BE2C (cell line): ENCODE measurements at regions not wholly inside any gene's neighbourhood (a gene's known extent, or its start where the extent isn't known, plus 50 kb on each side); places are given as distances from the start of the nearest gene placed in this dataset.
"Not testable (repeated sequence)": the region's sequence is repeated elsewhere in the genome, so short reads cannot be mapped to it uniquely, and the experiment has no call there.

Source experiments
- DNase-seq: peaks from one replicate; pipeline ENCODE4 v3.0.0-alpha.2; 2020
- H3K27me3 ChIP-seq: fragments of 250-450 bp; sonication (Bioruptor Pico); 2 replicates; pipeline ENCODE4 v1.5.1; 2020; ENCODE audit warnings: mild to moderate bottlenecking
- H3K36me3 ChIP-seq: fragments of 250-450 bp; sonication (Bioruptor Pico); 2 replicates; pipeline ENCODE4 v1.5.1; 2020; ENCODE audit warnings: mild to moderate bottlenecking
- H3K4me1 ChIP-seq: fragments of 250-450 bp; sonication (Bioruptor Pico); 2 replicates; pipeline ENCODE4 v1.5.1; 2020
- H3K4me3 ChIP-seq: 2 replicates; pipeline ENCODE4 v1.5.1; 2011; ENCODE audit warnings: low read depth, low read length
- H3K9me3 ChIP-seq: fragments of 250-450 bp; sonication (Bioruptor Pico); 2 replicates; pipeline ENCODE4 v1.5.1; 2020
- TF ChIP-seq, protein P1 (sequence below): IDR thresholded peaks from 2 replicates; pipeline ENCODE4 v1.5.1; 2012; ENCODE audit warnings: mild to moderate bottlenecking, low read depth, low read length

DNA sequence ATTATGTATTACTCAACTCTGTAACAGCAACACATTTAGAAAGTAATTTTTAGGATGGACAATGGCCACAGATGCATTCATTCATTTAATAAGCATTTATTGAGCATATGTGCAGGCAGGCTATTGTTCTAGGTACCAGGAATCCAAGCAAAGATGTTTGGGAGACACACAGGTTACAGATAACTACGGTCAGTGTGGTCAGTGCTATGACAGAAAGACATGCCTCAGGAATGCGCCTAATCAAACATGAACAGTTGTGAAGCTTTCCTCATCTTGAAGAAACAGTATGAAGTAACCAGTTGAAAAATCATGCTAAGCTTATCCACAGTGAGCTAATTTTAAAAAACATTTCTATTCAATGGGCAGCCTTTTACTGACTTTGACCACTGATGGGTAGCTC is 155.4 kb upstream of the CCDC54 start:
- TF ChIP-seq, protein P1, sequence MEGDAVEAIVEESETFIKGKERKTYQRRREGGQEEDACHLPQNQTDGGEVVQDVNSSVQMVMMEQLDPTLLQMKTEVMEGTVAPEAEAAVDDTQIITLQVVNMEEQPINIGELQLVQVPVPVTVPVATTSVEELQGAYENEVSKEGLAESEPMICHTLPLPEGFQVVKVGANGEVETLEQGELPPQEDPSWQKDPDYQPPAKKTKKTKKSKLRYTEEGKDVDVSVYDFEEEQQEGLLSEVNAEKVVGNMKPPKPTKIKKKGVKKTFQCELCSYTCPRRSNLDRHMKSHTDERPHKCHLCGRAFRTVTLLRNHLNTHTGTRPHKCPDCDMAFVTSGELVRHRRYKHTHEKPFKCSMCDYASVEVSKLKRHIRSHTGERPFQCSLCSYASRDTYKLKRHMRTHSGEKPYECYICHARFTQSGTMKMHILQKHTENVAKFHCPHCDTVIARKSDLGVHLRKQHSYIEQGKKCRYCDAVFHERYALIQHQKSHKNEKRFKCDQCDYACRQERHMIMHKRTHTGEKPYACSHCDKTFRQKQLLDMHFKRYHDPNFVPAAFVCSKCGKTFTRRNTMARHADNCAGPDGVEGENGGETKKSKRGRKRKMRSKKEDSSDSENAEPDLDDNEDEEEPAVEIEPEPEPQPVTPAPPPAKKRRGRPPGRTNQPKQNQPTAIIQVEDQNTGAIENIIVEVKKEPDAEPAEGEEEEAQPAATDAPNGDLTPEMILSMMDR, result no peak

GRCh38 chr3:107222907-107223306 is 154.3 kb upstream of the CCDC54 start:
- H3K27me3 ChIP-seq, result no peaks in the 10 kb centered on the region
- TF ChIP-seq, protein P1, result no peak
- no peaks in the 10 kb centered on the region for H3K9me3 ChIP-seq
- no peaks in the 10 kb centered on the region for H3K4me1 ChIP-seq
- H3K36me3 ChIP-seq, result no peaks in the 10 kb centered on the region
- H3K4me3 ChIP-seq, result no peak overlapping the region
- DNase-seq, result no peak

More for the DNA sequence above, 155.4 kb upstream of the CCDC54 start:
- Histone ChIP-seq H3K4me1 (peaks cover 3% of the 10 kb centered on the region), H3K4me3 (no peak overlapping the region), H3K9me3 (no peaks in the 10 kb centered on the region), H3K36me3 (no peaks in the 10 kb centered on the region), H3K27me3 (no peaks in the 10 kb centered on the region)
- no peak for DNase-seq

DNA sequence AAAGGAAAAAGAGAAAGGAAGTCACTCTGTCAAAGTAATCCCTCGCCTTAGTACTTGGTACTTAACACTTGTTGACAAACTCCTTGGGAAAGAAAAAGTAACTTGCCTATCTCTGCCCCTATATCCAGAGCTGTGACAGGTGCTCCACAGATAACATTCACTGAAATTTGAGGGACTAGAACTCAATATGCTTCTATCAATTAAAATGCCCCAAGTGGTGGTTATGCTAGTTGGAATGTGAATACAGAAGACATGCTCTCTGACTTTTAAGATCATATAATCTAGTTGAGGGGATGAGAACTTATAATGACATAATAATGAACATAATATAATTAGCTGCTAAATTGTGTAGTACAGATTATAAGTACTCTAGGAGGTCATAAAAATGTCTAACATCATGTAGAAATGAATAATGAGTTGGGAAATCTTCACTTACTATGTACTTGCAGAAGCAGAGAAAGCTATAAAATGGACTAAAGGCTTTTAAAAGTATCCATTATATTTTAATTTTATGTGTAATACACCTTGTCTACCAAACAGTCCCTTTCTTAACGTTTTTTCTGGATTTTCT is 153.1 kb upstream of the CCDC54 start:
- H3K27me3 ChIP-seq, result no peaks in the 10 kb centered on the region
- no peaks in the 10 kb centered on the region for H3K4me1 ChIP-seq
- no peaks in the 10 kb centered on the region for H3K9me3 ChIP-seq
- H3K4me3 ChIP-seq, result no peak overlapping the region
- DNase-seq, result no peak
- no peaks in the 10 kb centered on the region for H3K36me3 ChIP-seq
- TF ChIP-seq, protein P1, result no peak

DNA sequence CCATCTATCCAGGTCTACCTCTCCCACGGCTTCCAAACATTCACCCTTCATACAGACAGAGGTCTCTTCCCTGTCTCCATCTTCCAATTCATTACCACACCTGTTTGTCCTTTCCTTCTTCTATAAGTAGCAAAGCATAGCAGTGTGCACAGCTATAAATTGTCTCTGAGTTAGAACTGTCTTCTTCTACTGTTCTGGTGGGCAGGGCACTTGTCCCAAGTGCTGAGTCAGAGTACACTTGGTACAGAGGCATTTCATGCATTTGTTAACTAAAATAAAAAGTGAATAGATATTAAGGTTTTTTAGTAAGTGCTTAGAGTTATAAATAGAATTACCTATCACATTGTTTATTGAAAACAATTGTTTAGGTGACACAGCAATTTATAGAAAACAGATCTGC is 150.1 kb upstream of the CCDC54 start:
- TF ChIP-seq, protein P1, result no peak
- no peak overlapping the region for H3K4me3 ChIP-seq
- DNase-seq, result no peak
- no peaks in the 10 kb centered on the region for H3K9me3 ChIP-seq
- H3K27me3 ChIP-seq, result no peaks in the 10 kb centered on the region
- H3K36me3 ChIP-seq, result no peaks in the 10 kb centered on the region
- no peaks in the 10 kb centered on the region for H3K4me1 ChIP-seq

DNA sequence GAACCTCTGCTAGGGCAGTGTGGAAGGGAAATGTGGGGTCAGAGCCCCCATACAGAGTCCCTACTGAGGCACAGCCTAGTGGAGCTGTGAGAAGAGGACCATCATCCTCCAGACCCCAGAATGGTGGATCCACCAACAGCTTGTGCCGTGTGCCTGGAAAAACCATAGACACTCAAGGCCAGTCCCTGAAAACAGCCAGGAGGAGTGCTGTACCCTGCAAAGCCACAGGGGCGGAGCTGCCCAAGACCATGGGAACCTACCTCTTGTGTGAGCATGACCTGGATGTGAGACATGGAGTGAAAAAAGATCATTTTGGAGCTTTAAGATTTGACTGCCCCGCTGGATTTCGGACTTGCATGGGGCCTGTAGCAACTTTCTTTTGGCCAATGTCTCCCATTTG is 143.4 kb upstream of the CCDC54 start:
- not testable (repeated sequence) for H3K4me1 ChIP-seq, DNase-seq, H3K36me3 ChIP-seq, H3K9me3 ChIP-seq, H3K27me3 ChIP-seq, H3K4me3 ChIP-seq

DNA sequence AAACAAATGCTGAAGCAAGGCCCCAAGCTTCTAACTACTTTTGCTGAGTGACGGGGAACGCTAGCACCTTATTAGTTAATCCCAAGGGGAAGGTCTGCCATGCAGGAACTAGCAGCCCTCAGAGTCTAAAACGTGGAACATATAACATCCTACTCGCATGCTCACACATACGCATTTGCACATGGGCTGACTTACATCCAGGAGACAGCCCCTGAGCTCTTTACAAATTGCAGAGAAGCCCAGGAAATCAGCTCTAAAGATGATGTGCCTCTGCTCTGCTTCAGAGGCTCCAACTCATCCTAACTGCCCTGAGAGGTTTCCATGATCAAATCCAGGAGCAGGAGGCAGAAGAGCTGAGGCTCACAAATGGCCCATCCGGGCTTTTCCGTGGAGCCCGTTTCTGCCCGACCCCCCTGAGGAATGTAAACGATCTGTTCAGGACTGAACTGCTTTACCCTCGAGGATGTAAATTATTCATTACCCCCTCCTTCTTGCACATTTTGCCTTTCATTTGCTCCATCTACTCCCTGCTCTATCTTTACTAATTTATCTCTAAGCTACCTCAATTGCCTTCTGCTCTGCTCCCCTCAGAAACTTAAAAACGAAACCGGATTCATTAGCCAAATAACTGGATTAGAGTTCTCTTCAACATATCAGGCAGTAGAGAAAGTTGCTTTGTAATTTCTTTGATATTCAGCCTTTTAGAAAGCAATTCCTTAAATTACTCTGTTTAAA is 141.9 kb upstream of the CCDC54 start:
- peak overlapping the region; percentile 57 for H3K4me3 ChIP-seq
- no peaks in the 10 kb centered on the region for H3K36me3 ChIP-seq
- H3K9me3 ChIP-seq, result no peaks in the 10 kb centered on the region
- TF ChIP-seq, protein P1, result no peak
- peak; percentile 22 for DNase-seq
- peaks cover 3% of the 10 kb centered on the region; the same call in 1 of the 2 replicates for H3K4me1 ChIP-seq
- H3K27me3 ChIP-seq, result no peaks in the 10 kb centered on the region
